DMS53 treated with DMSO at 0.1 percent for 48 hours (cell line): ENCODE measurements at regions not wholly inside any gene's neighbourhood (a gene's known extent, or its start where the extent isn't known, plus 50 kb on each side); places are given as distances from the start of the nearest gene placed in this dataset.
"Not testable (repeated sequence)": the region's sequence is repeated elsewhere in the genome, so short reads cannot be mapped to it uniquely, and the experiment has no call there.

Experiments
- DNase-seq: peaks from one replicate; lab custom pipeline; 2025; ENCODE audit not compliant: unreplicated experiment; lab: John Stamatoyannopoulos, UW

GRCh38 chr4:169898095-169898494 is 128.1 kb downstream of the MFAP3L start:
- no peak for DNase-seq

- not testable (repeated sequence) for DNase-seq
These were observed 131.4 kb downstream of the MFAP3L start for GRCh38 chr4:169894767-169895166.

DNA sequence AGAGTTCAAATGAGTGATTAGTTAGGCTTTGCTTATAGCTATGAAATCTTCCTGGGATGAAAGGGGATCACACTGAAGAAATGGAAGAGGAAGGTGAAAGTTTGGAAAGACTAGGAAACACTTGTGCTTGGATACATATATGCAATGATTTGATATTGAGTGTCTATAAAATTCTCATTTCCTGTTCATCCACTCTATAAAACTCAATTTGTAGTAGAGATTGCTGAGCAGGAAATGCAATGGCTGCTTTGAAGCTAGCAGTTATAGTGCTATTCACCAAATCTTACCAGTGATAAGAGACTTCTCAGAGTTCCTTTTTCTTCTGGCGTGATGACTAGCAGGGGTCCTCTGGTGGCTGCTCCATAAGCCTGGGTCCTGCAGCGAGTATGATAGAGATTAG is 128.1 kb upstream of the HPF1 start:
- no peak for DNase-seq

DNA sequence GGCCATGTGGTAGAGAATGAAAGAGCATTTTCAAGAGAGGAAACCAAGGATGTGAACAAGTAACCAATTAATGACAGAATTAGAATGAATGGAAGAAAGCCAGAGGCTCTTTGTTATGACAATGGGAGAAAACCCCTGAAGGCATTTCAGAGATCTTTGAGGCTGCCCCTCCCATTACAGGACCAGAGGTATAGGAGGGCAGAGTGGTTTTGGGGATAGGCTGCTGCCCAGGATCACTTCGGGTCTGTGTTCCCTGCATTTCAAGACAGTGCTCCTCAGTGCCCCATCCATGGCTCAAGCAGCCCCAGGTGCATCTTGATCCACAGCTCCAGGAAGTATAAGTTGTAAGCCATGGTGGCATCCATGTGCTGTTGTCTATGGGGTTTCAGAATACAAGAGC is 124.0 kb upstream of the HPF1 start:
- no peak for DNase-seq

GRCh38 chr4:169870507-169870906 is 112.8 kb upstream of the HPF1 start:
- no peak for DNase-seq

GRCh38 chr4:169869490-169869889 is 111.7 kb upstream of the HPF1 start:
- DNase-seq = no peak

- peak; percentile 65 for DNase-seq
These were observed 103.8 kb upstream of the HPF1 start for GRCh38 chr4:169861593-169861992.

DNA sequence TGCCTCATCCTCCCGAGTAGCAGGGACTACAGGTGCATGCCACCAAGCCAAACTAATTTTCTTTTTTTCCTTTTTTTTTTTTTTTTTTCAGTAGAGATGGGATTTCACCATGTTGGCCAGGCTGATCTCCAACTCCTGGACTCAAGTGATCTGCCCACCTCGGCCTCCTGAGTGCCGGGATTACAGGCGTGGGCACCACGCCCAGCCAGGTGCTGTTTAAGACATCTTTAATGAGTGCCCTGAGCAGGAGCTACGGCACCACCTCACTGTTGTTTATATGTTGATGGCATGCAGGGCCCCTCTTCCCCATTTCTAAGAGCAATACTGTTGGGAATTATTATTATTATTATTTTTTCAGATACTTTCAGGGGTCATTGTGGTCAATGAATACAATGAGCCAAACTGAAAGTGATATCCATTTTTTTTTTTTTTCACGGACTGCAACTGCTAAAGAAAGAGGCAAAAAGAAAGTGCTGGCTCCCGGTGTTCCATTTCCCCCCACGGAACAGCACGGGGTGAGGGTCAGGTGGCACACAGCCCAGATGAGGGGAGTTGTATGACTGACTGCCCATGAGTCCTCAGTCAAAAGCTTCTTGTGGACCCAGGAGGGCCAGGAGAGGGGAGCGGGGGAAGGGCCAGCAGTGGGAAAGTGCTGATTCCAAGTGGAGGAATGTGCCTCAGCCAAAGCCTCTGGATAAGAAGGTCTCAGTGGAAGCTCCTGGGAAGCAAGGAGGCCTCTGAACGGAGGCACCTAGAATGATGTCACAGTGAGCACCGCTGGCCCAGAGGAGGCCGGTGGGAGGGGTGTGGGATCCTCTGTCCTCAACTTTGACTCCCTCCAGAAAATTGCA is 101.8 kb upstream of the HPF1 start:
- no peak for DNase-seq

- DNase-seq = no peak
These were observed 96.3 kb upstream of the HPF1 start for GRCh38 chr4:169854090-169854489.

- DNase-seq = no peak
These were observed 94.7 kb upstream of the HPF1 start for GRCh38 chr4:169852481-169852880.

- DNase-seq = no peak
These were observed 94.0 kb upstream of the HPF1 start for GRCh38 chr4:169851750-169852149.

DNA sequence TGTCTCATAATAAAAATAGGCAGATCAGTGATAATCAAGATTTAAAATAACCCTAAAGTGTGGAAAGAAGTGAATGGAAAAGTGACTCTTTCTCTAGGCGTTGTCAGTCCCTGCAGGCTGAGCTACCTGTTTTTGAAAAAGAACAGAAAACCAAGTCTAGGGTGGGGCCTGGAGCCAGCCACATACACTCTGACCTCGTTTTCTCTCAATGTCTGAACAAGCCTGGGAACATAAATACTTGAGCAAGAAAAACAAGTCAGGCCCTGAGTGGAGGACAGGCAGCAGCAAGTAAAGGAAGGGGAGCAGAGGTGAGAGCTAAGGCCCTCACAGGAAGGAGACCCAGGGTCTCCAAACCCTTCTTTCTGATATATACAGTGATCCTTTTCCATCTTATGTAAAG is 91.7 kb upstream of the HPF1 start:
- DNase-seq = no peak

DNA sequence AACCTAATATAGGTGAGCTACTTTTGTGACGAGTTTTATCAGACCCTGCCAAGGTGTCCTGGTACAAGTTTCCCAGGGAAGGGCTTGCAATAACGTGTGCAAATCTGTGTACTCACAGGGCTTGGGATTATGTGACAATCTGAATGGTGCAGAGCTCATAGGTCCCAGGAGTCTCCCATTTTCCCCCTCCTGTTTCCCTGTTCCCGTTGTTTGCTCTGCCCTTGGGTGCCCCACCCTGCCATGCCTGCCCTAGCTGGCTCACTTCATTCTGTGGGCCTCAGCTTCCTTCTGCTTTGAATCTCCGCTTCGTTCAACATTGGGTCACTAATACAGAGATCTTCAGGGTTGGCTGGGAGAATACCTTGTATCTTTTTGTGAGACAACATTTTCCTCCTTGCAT is 90.3 kb upstream of the HPF1 start:
- DNase-seq = no peak

- DNase-seq = no peak
These were observed 89.4 kb upstream of the HPF1 start for GRCh38 chr4:169847171-169847570.

DNA sequence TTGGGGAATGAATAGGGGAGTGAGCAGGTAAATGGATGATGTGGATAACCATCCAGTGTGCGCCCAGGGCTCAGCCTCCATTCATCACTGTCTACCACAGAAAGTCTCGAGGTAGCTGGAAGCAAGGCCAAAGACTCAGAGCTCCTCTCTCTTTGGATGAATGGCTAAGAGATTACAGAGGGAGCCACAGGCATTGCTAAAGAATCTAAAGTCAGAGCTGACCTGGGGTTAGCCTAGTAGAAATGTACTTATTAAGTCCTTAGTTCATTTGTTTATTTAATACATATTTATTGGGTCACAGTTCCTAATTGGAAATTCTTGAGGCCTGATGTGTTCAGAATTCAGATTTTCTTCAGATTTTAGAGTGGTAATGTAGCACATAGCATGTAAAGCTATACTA is 88.7 kb upstream of the HPF1 start:
- no peak for DNase-seq

DNA sequence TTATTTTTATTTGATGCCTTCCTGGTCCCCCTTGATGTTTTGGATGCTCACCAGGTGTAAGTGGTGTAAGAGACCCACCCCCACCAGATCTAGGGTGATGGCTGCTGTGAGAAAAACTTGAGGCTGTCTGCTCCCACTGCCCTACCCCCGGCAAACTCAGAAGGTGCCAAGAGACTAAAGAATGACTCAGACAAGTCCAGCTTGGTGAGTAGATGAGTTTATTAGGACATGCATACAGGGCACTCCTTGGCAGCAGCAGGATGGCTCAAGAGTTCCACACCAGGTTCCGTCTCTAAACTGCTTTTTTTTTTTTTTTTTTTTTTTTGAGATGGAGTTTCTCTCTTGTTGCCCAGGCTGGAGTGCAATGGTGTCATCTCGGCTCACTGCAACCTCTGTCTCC is 84.0 kb upstream of the HPF1 start:
- DNase-seq = no peak

DNA sequence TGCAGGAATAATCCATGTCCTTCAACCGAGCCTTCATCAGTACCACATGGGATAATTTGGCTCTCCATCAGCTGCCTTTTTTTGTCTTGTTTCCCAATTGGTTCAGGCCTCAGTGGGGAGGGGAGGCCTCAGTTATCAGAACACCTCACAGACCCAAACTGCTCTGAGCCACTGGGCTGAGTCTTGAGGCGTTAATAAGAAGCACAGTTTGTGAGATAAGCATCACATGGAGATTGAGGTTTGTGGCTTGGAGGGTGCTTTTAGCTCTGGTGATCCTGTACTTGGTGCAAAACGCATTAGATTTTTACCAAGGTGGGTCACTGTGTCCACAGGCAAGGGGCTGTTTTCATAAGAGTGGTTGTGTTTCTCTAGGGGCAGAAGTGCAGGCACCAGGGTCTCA is 82.8 kb upstream of the HPF1 start:
- DNase-seq = no peak

DNA sequence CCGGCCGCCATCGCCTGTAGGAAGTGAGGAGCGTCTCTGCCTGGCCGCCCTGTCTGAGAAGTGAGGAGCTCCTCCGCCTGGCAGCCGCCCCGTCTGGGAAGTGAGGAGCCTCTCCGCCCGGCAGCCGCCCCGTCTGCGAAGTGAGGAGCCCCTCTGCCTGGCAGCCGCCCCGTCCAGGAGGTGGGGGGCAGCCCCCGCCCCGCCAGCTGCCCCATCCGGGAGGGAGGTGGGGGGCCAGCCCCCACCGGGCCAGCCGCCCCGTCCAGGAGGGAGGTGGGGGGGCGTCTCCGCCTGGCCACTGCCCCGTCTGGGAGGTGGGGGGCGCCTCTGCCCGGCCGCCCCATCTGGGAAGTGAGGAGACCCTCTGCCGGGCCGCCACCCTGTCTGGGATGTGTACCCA is 70.6 kb upstream of the HPF1 start:
- not testable (repeated sequence) for DNase-seq

- no peak for DNase-seq
These were observed 69.0 kb upstream of the HPF1 start for GRCh38 chr4:169826634-169827187.

- no peak for DNase-seq
These were observed 65.9 kb upstream of the HPF1 start for GRCh38 chr4:169823685-169824084.

DNA sequence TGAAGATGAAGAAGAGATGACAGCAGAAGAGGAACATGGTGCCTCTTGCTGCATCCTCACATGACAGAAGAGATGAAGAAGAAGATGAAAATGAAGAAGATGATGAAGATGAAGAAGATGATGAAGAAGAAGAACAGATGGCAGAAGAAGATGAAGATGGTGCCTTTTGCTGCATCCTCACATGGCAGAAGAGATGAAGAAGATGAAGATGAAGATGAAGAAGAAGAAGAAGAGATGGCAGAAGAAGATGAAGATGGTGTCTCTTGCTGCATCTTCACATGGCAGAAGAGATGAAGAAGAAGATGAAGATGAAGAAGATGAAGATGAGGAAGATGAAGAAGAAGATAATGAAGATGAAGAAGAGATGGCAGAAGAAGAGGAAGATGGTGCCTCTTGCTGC is 63.7 kb upstream of the HPF1 start:
- no peak for DNase-seq

DNA sequence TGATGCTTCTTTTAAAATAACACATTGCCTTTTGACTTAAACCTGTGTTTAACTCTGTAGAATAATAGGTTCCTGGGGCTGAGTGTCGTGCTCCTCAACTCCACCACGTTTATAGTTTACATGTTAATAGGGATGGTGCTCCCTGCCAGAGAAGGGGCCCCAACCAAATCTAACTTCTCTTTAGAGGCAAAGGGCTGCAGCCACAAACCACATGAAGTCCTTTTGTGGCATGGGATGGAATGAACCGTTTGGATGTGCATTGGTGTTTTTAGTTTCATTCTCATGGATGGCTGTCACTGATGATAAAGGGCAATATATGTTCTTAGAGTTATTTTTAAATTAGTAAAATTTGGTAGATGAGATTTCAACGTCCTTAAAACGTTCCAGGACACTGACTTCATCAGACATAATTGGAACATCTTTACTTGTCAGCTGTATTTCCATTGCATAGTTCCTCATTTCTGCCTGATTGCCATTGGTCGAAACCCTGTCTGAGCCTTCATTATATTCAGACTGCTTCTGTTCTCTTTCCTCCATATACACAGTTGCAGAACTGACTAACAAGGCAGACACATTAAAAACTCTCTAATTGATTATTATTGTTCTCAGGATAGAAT is 60.4 kb upstream of the HPF1 start:
- no peak for DNase-seq
